Neuronal stem cell (in vitro differentiated cells): ENCODE measurements at regions not wholly inside any gene's neighbourhood (a gene's known extent, or its start where the extent isn't known, plus 50 kb on each side); places are given as distances from the start of the nearest gene placed in this dataset.

Experiments
- DNase-seq: peaks from one replicate; pipeline ENCODE4 v3.0.0-alpha.2; 2013; ENCODE audit warnings: low spot score
- H2AFZ ChIP-seq: one replicate; pipeline ENCODE4 v1.6.1; 2013; ENCODE audit warnings: mild to moderate bottlenecking, low read length, inconsistent platforms
- H2AK5ac ChIP-seq: 2 replicates; pipeline ENCODE4 v1.6.1; 2013; ENCODE audit warnings: low read depth, mild to moderate bottlenecking, inconsistent platforms, low read length, moderate library complexity, mixed read lengths
- H2BK120ac ChIP-seq: 2 replicates; pipeline ENCODE4 v1.6.1; 2013; ENCODE audit warnings: low read depth, mild to moderate bottlenecking, inconsistent platforms, low read length, moderate library complexity, mixed read lengths
- H2BK12ac ChIP-seq: one replicate; pipeline ENCODE4 v1.6.1; 2013; ENCODE audit warnings: low read length, inconsistent platforms
- H2BK15ac ChIP-seq: 2 replicates; pipeline ENCODE4 v1.6.1; 2013; ENCODE audit warnings: mild to moderate bottlenecking, low read length, inconsistent platforms, mixed read lengths
- H2BK5ac ChIP-seq: one replicate; pipeline ENCODE4 v1.6.1; 2013; ENCODE audit warnings: inconsistent platforms, mild to moderate bottlenecking, low read length, moderate library complexity
- H3K14ac ChIP-seq: one replicate; pipeline ENCODE4 v1.6.1; 2013; ENCODE audit warnings: low read length, inconsistent platforms
- H3K18ac ChIP-seq: 2 replicates; pipeline ENCODE4 v1.6.1; 2013; ENCODE audit warnings: low read length, inconsistent platforms
- H3K23ac ChIP-seq: 2 replicates; pipeline ENCODE4 v1.6.1; 2013; ENCODE audit warnings: low read depth, mild to moderate bottlenecking, mixed read lengths, low read length, inconsistent platforms; ENCODE audit not compliant: poor library complexity
- H3K27ac ChIP-seq: replicated peaks from 3 replicates; pipeline ENCODE4 v1.5.1; 2013; ENCODE audit warnings: low read length, inconsistent platforms
- H3K27me3 ChIP-seq, 3 experiments: 2 replicates each; pipeline ENCODE4 v1.6.1; 2013; ENCODE audit warnings: low read length in 3 of 3, mild to moderate bottlenecking in 2 of 3, inconsistent platforms in 1 of 3, low read depth in 1 of 3, mixed read lengths in 1 of 3, moderate library complexity in 1 of 3; ENCODE audit not compliant: control insufficient read depth in 3 of 3, insufficient read depth in 3 of 3
- H3K36me3 ChIP-seq, 2 donors: replicated peaks in 1 of 2; 2 replicates each; pipeline ENCODE4 v1.6.1; 2013; ENCODE audit warnings: low read length in 2 of 2; ENCODE audit not compliant: control insufficient read depth in 2 of 2, insufficient read depth in 2 of 2
- H3K4ac ChIP-seq: 2 replicates; pipeline ENCODE4 v1.6.1; 2013; ENCODE audit warnings: inconsistent platforms, mild to moderate bottlenecking, low read length, moderate library complexity
- H3K4me1 ChIP-seq, 2 donors: 1 replicate in 1 of 2; 2 replicates in 1 of 2; pipeline ENCODE4 v1.6.1; 2013; ENCODE audit warnings: low read length in 2 of 2, low read depth in 1 of 2; ENCODE audit not compliant: control insufficient read depth in 2 of 2, insufficient read depth in 1 of 2
- H3K4me2 ChIP-seq: one replicate; pipeline ENCODE4 v1.6.1; 2013; ENCODE audit warnings: mild to moderate bottlenecking, low read length, inconsistent platforms; ENCODE audit not compliant: insufficient read depth, poor library complexity, severe bottlenecking
- H3K4me3 ChIP-seq, 2 donors: 2 replicates each; pipeline ENCODE4 v1.5.1; 2013; ENCODE audit warnings: low read length in 2 of 2, mild to moderate bottlenecking in 2 of 2, inconsistent platforms in 1 of 2, moderate library complexity in 1 of 2
- H3K79me1 ChIP-seq: one replicate; pipeline ENCODE4 v1.6.1; 2013; ENCODE audit warnings: low read depth, mild to moderate bottlenecking, inconsistent platforms, low read length, moderate library complexity
- H3K9ac ChIP-seq: one replicate; pipeline ENCODE4 v1.6.1; 2013; ENCODE audit warnings: mild to moderate bottlenecking, low read depth, low read length, inconsistent platforms; ENCODE audit not compliant: poor library complexity
- H3K9me3 ChIP-seq, 2 donors: replicated peaks in 1 of 2; 2 replicates each; pipeline versions ENCODE3 to v1.6.1; 2013; ENCODE audit warnings: low read length in 2 of 2, mild to moderate bottlenecking in 2 of 2, inconsistent platforms in 1 of 2, low read depth in 1 of 2, mixed read lengths in 1 of 2, moderate library complexity in 1 of 2; ENCODE audit not compliant: control insufficient read depth in 2 of 2, insufficient read depth in 1 of 2
- H4K8ac ChIP-seq: one replicate; pipeline ENCODE4 v1.6.1; 2013; ENCODE audit warnings: low read depth, mild to moderate bottlenecking, inconsistent platforms, low read length, moderate library complexity
- H4K91ac ChIP-seq: one replicate; pipeline ENCODE4 v1.6.1; 2013; ENCODE audit warnings: low read length, low read depth, mild to moderate bottlenecking, inconsistent platforms; ENCODE audit not compliant: poor library complexity
- WGBS, 2 donors: extraction: QIAGEN DNeasy Blood & Tissue Kit; methylation state at CpG; one replicate each; pipeline ENCODE4 v1.1.7; 2013; ENCODE audit warnings: missing lambda C conversion rate in 2 of 2, mixed read lengths in 1 of 2; ENCODE audit not compliant: insufficient read length in 2 of 2, insufficient replicate concordance in 1 of 2; ENCODE audit errors: extremely low coverage in 2 of 2; 5-methylcytosine and 5-hydroxymethylcytosine counted together

- no peak overlapping the region for H2AK5ac ChIP-seq
- no peaks in the 10 kb centered on the region for H3K79me1 ChIP-seq
- no peak overlapping the region for H3K4me3 ChIP-seq
- WGBS, 2 donors = no CpG with 5 or more reads among the region's 6 CpGs
- H3K4ac ChIP-seq = no peak overlapping the region
- H3K4me1 ChIP-seq = peaks cover 20% of the 10 kb centered on the region in 2 donors
- H2BK15ac ChIP-seq = no peak overlapping the region
- no peak overlapping the region for H4K91ac ChIP-seq
- H3K23ac ChIP-seq = no peak overlapping the region
- no peaks in the 10 kb centered on the region for H3K27me3 ChIP-seq
- no peak overlapping the region for H3K27ac ChIP-seq
- no peak for DNase-seq
- no peaks in the 10 kb centered on the region for H3K9me3 ChIP-seq
- H2AFZ ChIP-seq = peak overlapping the region; percentile 59
- no peak overlapping the region for H2BK12ac ChIP-seq
- H2BK5ac ChIP-seq = no peak overlapping the region
- no peak overlapping the region for H3K4me2 ChIP-seq
- peak overlapping the region; percentile 40 for H3K18ac ChIP-seq
- no peaks in the 10 kb centered on the region for H3K36me3 ChIP-seq
- H3K9ac ChIP-seq = no peak overlapping the region
- no peak overlapping the region for H2BK120ac ChIP-seq
- H3K14ac ChIP-seq = no peak overlapping the region
- H4K8ac ChIP-seq = no peak overlapping the region
Observed at GRCh38 chr6:138576313-138576712, 77.0 kb upstream of the NHSL1 start.

GRCh38 chr6:138577151-138577915 lies 78.0 kb upstream of the NHSL1 start:
- Histone ChIP-seq H2BK12ac (no peak overlapping the region), H2AFZ (peak overlapping the region; percentile 18), H3K79me1 (no peaks in the 10 kb centered on the region), H3K4ac (no peak overlapping the region), H4K91ac (no peak overlapping the region), H3K27me3 (no peaks in the 10 kb centered on the region), H3K14ac (no peak overlapping the region), H2BK120ac (no peak overlapping the region), H3K23ac (no peak overlapping the region), H3K27ac (peak overlapping the region; percentile 8), H3K9me3 (no peaks in the 10 kb centered on the region), H3K4me2 (no peak overlapping the region), H3K4me3 (no peak overlapping the region), H2BK15ac (no peak overlapping the region), H2BK5ac (no peak overlapping the region), H4K8ac (no peak overlapping the region), H2AK5ac (no peak overlapping the region), H3K18ac (no peak overlapping the region), H3K9ac (no peak overlapping the region), H3K36me3 (no peaks in the 10 kb centered on the region), H3K4me1 (peaks cover 20% of the 10 kb centered on the region in 2 donors)
- no peak for DNase-seq
- no CpG with 5 or more reads among the region's 9 CpGs for WGBS, 2 donors

- no CpG with 5 or more reads among the region's 4 CpGs for WGBS, 2 donors
- Histone ChIP-seq H3K14ac (no peak overlapping the region), H4K91ac (no peak overlapping the region), H2BK12ac (no peak overlapping the region), H2AK5ac (no peak overlapping the region), H3K18ac (no peak overlapping the region), H3K27ac (no peak overlapping the region), H3K23ac (no peak overlapping the region), H2BK5ac (no peak overlapping the region), H4K8ac (no peak overlapping the region), H3K27me3 (no peaks in the 10 kb centered on the region), H3K9me3 (no peaks in the 10 kb centered on the region), H3K4me3 (no peak overlapping the region), H3K4ac (no peak overlapping the region), H3K4me1 (peaks cover 14 to 16% of the 10 kb centered on the region in 2 donors), H2BK120ac (no peak overlapping the region), H3K79me1 (no peaks in the 10 kb centered on the region), H3K4me2 (no peak overlapping the region), H3K9ac (no peak overlapping the region), H2AFZ (no peak overlapping the region), H2BK15ac (no peak overlapping the region), H3K36me3 (no peaks in the 10 kb centered on the region)
- DNase-seq = no peak
Observed at GRCh38 chr6:138580040-138580439, 80.7 kb upstream of the NHSL1 start.

GRCh38 chr6:138580801-138581200 lies 81.5 kb upstream of the NHSL1 start:
- no peak overlapping the region for H2BK5ac ChIP-seq
- H2BK120ac ChIP-seq = no peak overlapping the region
- no peaks in the 10 kb centered on the region for H3K36me3 ChIP-seq
- DNase-seq = no peak
- H3K4me3 ChIP-seq = no peak overlapping the region
- H3K4ac ChIP-seq = no peak overlapping the region
- H2BK12ac ChIP-seq = no peak overlapping the region
- no peak overlapping the region for H4K8ac ChIP-seq
- no peaks in the 10 kb centered on the region for H3K27me3 ChIP-seq
- H3K4me2 ChIP-seq = no peak overlapping the region
- WGBS, 2 donors = no CpG with 5 or more reads among the region's 6 CpGs
- no peaks in the 10 kb centered on the region for H3K79me1 ChIP-seq
- H3K23ac ChIP-seq = no peak overlapping the region
- no peak overlapping the region for H3K27ac ChIP-seq
- H3K9me3 ChIP-seq = no peaks in the 10 kb centered on the region
- no peak overlapping the region for H3K9ac ChIP-seq
- H4K91ac ChIP-seq = no peak overlapping the region
- H3K4me1 ChIP-seq = peaks cover 14 to 16% of the 10 kb centered on the region in 2 donors
- H2AK5ac ChIP-seq = no peak overlapping the region
- no peak overlapping the region for H3K18ac ChIP-seq
- no peak overlapping the region for H3K14ac ChIP-seq
- no peak overlapping the region for H2BK15ac ChIP-seq
- H2AFZ ChIP-seq = no peak overlapping the region
